CD4-positive, alpha-beta T cell treated with Interleukin-21 for 1 hour (primary cell): ENCODE measurements at regions not wholly inside any gene's neighbourhood (a gene's known extent, or its start where the extent isn't known, plus 50 kb on each side); places are given as distances from the start of the nearest gene placed in this dataset.

Source experiments
- DNase-seq: peaks from one replicate; pipeline ENCODE4 v3.0.0-alpha.2; 2020

DNA sequence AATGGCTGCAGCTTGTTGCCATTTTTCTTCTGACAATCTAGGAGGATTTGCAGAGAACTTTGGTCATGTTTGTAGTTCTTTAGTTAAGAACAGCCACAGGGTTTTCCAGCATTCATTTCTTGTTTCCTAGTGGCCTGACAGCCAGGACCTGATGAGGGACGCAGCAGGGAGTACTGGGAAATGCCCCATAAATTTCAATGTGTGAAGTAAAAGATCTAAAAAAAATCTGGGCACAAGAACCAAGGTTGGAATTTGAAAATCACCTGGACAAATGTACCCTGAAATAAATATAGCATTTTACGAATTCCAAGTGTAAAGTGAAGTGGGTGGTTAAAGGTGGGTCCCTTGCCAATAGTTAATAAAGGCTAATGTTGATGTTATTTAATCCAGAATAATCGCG lies 195.0 kb downstream of the ZIC1 start:
- no peak for DNase-seq

- no peak for DNase-seq
Observed at GRCh38 chr3:147613725-147614124, 204.6 kb downstream of the ZIC1 start.

DNA sequence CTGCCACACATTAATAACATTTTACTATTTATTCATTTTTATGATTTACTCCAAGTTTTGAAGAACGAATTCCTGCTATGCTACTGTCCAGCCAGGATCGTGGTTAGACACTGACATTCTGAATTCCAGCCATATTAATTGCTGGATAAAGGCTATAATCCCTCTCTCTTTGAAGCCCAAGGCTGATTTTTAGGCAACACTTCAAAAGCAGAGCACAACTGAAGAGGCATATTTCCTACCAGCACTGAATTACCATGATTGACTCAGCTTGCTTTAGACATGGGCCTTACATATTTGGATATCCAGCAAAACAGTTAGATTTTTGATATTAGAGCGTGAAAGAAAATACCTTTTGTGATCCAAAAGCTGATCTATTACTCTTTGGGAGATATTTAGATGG lies 205.0 kb downstream of the ZIC1 start:
- no peak for DNase-seq

DNA sequence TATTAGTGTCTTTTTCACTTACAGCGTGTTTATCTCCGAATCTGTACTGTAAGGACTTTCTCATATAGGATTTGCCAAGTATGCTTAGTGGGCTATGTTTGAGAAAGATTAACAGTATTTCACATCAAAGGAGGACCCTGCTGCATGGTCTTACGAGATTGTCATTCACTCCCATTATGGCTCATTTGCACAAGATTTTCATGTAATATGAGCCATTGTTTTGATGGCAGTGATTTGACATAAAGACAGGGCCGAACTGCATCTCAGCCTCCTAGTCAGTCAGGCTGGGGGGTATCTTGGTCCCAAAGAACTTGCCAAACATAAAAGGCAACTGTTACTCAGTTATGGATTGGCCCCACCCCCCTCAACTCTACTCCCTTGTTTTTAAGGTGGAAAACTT lies 205.9 kb downstream of the ZIC1 start:
- DNase-seq = no peak

- DNase-seq = no peak
Observed at GRCh38 chr3:147616998-147617619, 207.9 kb downstream of the ZIC1 start.

DNA sequence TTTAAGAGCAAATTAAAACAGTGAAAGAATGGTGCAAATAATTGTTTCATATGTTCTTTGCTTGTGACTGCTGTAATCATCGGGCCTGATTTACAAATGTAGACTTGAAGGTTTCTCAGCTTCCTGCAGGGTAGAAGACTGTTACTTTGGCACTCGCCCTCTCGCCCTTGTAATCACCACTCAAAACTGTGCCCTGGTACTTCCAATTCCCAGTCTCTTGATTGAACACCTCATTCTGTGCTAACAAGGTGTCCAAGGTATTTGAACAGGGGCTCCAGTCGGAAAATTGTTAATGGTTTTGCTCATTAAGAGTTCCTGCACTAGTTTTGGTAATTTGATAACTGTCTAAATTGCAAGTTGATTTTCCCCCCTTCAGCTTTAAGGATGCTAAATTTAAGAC lies 209.5 kb downstream of the ZIC1 start:
- DNase-seq = no peak

DNA sequence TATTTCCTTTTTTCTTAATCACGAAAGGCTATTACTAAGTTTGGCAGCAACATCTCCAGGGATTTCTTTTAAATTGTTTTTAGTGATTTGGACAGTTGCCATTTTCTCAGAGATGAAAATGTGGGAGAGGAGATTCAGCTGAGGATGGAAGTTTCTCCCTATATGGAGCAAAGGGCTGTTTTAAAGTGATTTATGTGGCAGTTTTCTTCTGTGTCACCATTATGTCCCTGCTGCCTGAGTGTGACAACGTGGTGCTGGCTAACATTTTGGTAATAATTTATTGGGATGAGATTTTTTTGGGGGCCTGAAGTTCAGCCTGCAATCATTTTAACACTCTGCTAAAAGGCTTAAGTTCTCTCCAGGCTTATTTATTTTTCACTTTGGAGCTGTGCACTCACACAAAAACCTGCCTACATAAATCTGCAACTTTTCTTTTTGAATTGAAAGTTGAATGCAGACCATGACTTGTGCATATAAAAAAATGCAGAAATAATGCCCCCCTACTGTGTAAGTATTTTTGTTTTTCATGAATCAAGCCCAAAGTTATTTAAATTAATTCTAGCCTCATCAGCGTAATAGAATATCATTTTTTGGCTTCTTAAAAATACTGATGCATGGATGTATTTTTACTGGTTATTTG lies 210.9 kb downstream of the ZIC1 start:
- DNase-seq = no peak

DNA sequence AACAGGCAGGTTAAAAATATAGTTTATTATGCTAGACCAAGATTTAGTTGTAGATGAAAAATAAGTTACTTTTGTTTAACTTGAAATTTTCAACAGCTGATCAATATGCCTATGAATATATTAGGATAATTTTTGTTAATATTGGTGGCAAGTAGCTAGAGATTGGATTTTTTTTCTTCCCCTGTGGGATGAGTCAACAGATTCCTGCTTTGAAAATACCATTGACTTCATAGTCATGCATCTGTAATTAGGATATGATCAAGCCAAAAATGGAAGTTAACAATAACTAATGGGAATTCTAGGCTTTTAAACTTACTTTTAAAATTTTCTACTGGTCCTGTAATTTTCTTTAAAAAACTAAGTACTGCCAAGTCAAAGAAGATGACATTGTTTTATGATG lies 211.7 kb downstream of the ZIC1 start:
- DNase-seq = no peak

- DNase-seq = no peak
Observed at GRCh38 chr3:147630921-147631415, 221.8 kb downstream of the ZIC1 start.

- no peak for DNase-seq
Observed at GRCh38 chr3:147640781-147641180, 231.6 kb downstream of the ZIC1 start.

DNA sequence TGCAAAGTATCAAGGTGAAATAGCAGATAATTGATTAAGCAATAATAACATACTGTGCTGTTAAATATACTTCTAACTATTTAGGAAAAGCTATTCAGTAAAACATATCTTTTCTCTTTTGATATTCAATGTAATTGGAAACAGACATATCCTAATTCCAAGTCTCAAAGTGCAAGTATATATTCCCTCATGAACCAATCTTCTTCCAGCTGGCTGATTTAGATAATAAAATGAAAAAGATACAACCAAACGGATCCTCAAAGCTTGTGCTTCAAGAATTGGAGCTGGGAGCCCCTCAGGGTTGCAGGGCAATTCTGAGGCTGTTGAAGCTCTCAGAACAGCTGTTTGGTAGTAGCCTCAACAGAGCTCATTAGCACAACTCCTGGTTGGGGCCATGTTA lies 236.6 kb downstream of the ZIC1 start:
- DNase-seq = no peak

DNA sequence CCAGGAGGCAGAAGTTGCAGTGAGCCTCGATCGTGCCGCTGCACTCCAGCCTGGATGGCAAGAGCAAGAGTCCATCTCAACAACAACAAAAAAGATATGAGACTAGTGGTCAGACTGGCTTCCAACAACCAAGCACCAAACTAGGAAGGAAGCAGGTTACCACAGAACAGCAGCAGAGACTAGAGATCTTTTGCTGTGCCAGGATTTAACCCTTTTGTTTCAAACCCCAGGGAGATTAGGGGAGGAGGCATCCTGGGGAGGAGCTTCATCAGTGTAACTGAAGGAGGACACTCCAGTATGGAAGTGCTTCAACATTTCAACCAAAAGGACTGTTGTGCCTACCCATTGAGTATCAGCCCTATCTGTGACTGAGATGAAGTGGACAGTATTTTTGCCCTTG lies 240.3 kb downstream of the ZIC1 start:
- no peak for DNase-seq

GRCh38 chr3:147651107-147651778 lies 242.1 kb downstream of the ZIC1 start:
- DNase-seq = no peak

DNA sequence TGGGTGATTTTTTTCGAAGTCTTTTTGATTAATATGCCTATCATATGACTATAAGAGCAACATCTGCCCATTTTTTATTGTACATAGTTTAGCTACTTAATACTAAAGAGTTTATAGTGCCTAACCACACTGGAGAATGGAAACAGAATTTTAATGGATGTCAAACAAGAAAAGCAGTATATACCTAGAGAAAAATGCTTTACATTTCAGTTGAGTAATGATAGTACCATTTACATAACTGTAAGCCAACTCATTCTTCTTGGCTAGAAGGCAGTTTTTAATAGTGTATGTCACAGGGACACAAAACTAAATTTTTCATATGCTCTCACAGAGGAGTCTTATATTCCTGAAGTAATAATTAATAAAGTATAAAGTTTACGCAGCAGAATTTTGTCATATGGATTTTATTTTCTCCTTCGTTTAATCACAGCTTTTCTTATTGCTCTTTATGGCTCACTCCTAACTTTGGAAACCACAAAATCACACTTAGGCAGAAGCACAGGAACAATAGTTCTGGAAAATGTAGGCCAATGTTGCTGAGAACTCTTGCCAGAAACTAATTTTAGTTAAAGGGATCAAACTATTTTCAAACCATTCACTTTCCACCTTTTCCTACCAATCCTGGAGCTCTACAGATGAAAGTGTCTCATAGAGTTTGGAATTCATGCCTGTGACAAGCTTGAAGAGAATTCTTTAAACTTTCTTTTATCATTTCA lies 243.6 kb downstream of the ZIC1 start:
- no peak for DNase-seq

DNA sequence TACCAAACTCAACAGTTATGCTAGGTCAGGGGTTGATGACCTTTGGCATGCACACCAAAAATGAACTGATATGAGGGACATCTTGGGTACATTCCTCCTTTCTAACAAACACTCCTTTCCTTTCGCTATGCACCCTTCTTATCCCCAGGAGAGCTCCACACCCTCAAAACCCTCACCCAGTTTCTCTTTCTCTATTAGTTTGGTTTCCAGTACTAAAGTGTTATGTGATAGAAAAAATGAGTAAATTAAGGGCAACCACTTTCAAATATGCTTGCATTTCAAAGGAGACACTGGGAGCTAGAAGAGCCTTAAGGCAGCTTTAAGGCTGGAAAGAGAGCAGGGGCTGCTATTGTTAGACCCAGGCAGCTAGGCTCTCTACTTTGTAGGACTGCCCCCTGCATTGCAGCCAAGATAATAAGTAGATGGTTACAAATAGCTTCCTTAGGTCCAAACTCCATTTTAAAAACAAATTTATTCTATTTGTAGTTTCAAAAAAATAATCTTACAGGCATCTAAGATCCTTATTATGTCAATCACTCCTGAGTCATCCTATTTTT lies 244.3 kb downstream of the ZIC1 start:
- DNase-seq = no peak

DNA sequence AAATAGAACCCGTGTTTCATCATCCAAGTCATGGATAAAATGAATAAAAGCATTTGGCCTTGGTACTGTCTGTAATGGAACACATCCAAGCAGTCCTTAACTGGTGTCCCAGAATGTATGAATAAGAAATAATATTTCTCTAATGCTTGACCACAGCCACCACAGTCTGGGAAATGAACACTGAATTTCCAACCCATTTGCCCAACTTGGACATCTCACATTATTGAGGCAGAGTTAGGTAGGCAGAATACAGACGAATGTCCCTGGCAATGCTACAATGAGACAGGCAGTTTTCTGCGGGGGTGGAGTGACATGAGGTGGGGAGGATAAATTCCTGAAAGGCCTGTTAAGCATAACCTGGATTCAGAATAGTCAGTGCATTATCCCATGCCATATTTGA lies 245.7 kb downstream of the ZIC1 start:
- no peak for DNase-seq

GRCh38 chr3:147655236-147655635 lies 246.1 kb downstream of the ZIC1 start:
- DNase-seq = no peak

- DNase-seq = no peak
Observed at GRCh38 chr3:147656023-147656422, 246.9 kb downstream of the ZIC1 start.

DNA sequence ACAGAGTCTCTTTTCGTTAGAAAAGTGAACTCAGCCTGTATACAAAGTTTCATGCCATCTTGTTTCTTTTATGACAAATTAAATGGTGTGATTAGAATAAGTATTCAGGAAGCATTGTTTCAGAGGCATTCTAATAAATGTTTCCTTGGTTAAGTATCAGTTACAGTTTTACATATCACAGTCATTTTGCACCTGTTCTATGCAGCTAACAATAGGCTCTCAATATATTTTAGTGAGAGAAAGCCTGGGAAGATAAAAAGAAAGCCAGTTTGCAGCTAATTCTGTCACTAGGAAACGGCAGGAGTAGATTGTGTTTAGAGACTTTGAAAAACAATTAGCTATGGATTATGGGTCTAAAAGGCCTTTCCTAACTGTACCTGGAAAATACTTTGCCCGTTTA lies 252.8 kb downstream of the ZIC1 start:
- no peak for DNase-seq

DNA sequence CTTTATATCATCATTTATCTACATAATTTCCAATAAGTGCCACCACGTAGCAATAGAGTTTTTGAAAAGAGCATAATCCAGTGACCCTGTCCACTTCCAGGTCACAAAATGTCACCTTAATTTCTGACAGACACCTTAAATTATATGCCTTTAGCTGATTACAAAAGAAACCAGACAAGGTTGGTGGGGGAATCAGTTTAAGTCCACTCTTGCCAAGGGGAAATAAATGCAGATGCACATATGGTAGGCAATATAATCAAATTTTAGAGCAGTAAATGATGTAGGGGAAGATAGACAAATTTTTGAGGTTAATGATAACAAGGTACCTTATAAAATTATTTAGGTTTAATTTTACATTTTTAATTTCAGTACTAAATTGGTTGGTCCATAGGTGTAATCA lies 253.5 kb downstream of the ZIC1 start:
- DNase-seq = no peak

GRCh38 chr3:147669077-147669476 lies 259.9 kb downstream of the ZIC1 start:
- DNase-seq = no peak

GRCh38 chr3:147672035-147672434 lies 262.9 kb downstream of the ZIC1 start:
- DNase-seq = no peak

GRCh38 chr3:147672436-147672835 lies 263.3 kb downstream of the ZIC1 start:
- no peak for DNase-seq
